NCI-H2196 (cell line): ENCODE measurements at regions not wholly inside any gene's neighbourhood (a gene's known extent, or its start where the extent isn't known, plus 50 kb on each side); places are given as distances from the start of the nearest gene placed in this dataset.
"Not testable (repeated sequence)": the region's sequence is repeated elsewhere in the genome, so short reads cannot be mapped to it uniquely, and the experiment has no call there.

ENCODE experiments used
- DNase-seq: peaks from one replicate; lab custom pipeline; 2025; ENCODE audit not compliant: unreplicated experiment; lab: John Stamatoyannopoulos, UW

- DNase-seq: no peak
These were observed 631.5 kb upstream of the NRP1 start for GRCh38 chr10:33965795-33966581.

GRCh38 chr10:33963729-33964128, 629.3 kb upstream of the NRP1 start:
- no peak for DNase-seq

GRCh38 chr10:33956322-33956721, 621.9 kb upstream of the NRP1 start:
- not testable (repeated sequence) for DNase-seq

- DNase-seq: no peak
These were observed 621.2 kb upstream of the NRP1 start for GRCh38 chr10:33955676-33956075.

GRCh38 chr10:33952692-33953360, 618.4 kb upstream of the NRP1 start:
- DNase-seq: no peak

- no peak for DNase-seq
These were observed 615.7 kb upstream of the NRP1 start for GRCh38 chr10:33950206-33950605.

- DNase-seq: no peak
These were observed 613.1 kb upstream of the NRP1 start for GRCh38 chr10:33947544-33947943.

GRCh38 chr10:33945051-33945450, 610.6 kb upstream of the NRP1 start:
- DNase-seq: no peak

GRCh38 chr10:33942508-33942907, 608.0 kb upstream of the NRP1 start:
- no peak for DNase-seq

GRCh38 chr10:33939892-33940291, 605.4 kb upstream of the NRP1 start:
- DNase-seq: no peak

GRCh38 chr10:33939410-33939809, 604.9 kb upstream of the NRP1 start:
- DNase-seq: no peak

GRCh38 chr10:33938001-33938400, 603.5 kb upstream of the NRP1 start:
- DNase-seq: no peak

- no peak for DNase-seq
These were observed 602.7 kb upstream of the NRP1 start for GRCh38 chr10:33937036-33937730.

- no peak for DNase-seq
These were observed 600.9 kb upstream of the NRP1 start for GRCh38 chr10:33935350-33935749.

- DNase-seq: no peak
These were observed 595.6 kb upstream of the NRP1 start for GRCh38 chr10:33930079-33930478.

GRCh38 chr10:33927347-33927746, 592.9 kb upstream of the NRP1 start:
- DNase-seq: no peak

GRCh38 chr10:33921970-33922605, 587.6 kb upstream of the NRP1 start:
- no peak for DNase-seq

- DNase-seq: no peak
These were observed 585.9 kb upstream of the NRP1 start for GRCh38 chr10:33920351-33920750.

- no peak for DNase-seq
These were observed 584.8 kb upstream of the NRP1 start for GRCh38 chr10:33919244-33919643.

GRCh38 chr10:33917069-33917780, 582.8 kb upstream of the NRP1 start:
- DNase-seq: no peak

GRCh38 chr10:33914746-33915145, 580.3 kb upstream of the NRP1 start:
- DNase-seq: no peak
